CD4-positive, alpha-beta T cell treated with Interferon gamma for 1 hour (primary cell): ENCODE measurements at regions not wholly inside any gene's neighbourhood (a gene's known extent, or its start where the extent isn't known, plus 50 kb on each side); places are given as distances from the start of the nearest gene placed in this dataset.

Experiments
- DNase-seq: peaks from one replicate; pipeline ENCODE4 v3.0.0-alpha.2; 2020

DNA sequence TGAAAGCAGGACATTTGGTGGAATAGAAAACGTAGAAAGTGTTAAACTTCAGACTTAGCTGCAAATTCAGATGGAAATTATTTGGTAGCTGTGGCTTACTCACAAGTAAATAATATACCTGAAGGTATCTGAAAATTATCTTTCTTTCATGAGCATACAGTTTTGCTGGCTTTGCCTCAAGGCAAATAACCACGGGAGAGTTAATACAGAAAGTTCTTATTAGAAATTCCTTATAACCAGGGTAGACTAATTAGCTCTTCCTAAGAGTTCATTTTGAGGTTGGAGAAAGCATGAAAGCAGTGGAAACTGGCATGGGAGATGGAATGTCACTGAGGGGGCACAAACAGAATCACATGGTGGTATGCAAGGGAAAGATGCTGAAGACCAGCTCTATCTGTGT is 217.5 kb downstream of the CD83 start:
- no peak for DNase-seq

DNA sequence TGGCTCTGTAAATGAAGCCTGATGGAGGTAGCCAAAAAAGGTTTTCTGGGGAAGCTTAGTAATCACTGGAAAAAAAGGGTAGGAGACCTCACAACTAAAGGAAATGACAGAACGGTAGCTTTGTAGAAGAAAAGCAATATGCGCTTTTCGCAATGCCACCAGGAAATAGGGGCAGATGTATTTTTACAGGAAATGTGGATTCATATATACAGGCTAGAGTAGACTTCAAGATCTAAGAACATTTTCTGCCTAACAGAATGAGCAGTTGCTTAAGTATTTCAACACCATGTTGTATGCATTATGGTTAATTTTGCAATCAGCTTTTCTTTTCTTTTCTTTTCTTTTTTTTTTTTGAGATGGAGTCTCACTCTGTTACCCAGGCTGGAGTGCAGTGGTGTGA is 219.6 kb downstream of the CD83 start:
- no peak for DNase-seq

DNA sequence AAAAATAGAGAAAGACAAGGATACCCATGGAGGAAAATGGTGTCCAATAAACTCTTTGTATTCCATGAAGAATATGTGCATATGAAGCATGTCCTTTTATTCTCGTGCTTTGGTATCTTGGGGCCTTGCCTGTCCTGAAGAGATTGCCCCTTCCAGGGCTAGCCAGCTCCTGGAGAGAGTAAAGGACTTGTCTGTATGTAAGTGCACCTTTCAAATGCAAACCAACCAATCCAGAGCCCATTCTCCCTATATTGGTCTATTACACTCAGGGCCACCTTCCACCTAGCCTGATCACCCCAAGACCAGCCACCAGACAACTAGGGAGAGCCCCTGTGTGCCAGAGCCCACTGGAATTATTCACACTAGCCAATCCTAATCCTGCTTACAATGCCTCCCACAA is 221.6 kb downstream of the CD83 start:
- DNase-seq = no peak

DNA sequence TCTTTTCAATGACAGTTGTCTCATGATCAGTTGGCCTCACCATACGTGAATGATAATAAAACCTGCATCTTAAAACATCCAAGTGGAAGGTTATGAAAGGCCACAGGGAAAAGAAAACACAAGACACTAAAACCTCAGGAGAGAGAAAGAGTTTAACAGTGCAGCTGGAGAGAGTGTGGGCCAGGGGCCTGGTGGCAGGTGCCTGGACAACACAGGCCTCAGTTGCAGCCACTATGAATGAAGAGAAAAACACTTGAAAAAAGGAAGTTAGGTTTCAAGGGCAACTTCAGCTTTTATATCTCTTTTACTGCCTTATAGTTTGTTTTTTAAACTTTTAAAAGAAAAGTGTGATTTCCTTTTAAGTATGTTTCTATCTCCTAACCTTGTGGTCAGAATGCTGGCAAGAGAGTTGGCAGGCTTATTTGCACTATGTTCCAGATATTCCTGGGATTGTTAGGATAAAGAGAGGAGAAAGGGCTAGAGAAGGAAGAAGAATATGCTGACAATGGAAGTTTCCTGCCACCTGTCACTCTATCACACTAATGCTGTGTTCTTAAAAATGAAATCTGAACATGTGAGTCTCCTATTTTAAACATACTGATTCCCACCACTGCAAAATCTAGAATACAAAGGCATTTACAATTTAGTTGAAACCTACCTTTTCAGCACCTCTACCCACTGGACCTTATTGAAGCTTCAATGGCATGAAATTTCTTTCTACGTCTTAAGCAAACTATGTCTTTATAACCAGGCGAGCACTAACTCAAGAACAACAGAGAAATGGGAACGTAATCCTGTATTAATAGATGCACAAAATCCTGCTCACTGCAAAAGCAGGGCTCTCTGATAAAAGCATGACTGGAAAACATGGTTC is 222.4 kb downstream of the CD83 start:
- DNase-seq = no peak

DNA sequence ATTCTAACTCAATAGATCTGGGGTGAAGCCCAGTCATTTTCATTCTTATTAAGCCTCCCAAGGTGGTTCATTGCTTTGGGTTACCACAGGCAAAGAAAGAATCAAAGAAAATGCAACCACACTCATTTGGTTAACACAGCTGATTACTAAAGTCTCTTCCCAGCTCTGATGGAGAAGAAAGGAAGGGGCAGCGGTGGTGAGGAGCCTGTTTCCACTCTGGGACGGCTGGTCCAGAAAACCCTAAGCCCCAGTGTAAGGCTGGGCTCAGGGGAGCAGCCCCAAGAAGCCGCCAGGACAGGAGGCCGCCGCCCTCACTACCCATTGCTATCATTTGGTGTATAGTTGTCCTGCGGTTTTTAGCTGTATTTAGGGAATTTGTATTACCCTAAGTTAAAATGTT is 226.9 kb downstream of the CD83 start:
- no peak for DNase-seq

DNA sequence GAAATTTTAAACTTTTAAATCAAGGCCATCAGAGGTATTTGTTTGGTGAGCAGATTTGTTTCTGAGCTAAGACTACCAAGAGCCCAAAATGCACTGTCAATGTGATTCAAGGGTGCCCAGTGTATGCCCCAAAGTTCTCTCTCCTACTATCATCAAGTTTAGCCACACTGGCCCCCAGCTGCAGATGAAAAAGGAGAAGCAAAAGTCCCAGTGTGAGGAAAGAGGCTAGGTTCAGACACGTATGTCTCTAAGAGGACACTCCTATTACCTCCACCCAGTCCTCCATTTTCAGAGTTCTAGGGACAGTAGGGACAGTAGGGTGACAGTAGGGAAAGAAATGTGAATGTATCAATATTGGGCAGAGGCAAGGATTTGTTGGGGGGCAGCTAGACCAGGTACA is 230.8 kb downstream of the CD83 start:
- DNase-seq = no peak

DNA sequence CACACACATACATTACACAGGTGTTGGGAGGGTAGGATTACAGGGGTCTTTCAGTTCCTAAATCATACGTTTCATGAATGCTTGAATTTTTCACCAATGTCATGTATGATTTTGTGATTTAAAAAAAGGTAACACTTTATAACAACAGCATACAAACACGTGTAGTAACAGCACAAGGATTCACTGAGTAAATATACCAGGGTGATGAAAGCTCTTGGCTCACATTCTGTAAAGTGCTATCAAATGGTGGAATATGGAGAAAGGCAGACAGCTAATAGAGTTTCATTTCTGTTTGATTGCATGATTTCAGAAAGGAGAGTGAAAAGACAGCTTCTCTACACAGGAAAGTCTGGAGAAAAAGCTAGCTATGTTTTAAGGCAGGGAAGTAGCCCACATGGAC is 231.9 kb downstream of the CD83 start:
- no peak for DNase-seq

DNA sequence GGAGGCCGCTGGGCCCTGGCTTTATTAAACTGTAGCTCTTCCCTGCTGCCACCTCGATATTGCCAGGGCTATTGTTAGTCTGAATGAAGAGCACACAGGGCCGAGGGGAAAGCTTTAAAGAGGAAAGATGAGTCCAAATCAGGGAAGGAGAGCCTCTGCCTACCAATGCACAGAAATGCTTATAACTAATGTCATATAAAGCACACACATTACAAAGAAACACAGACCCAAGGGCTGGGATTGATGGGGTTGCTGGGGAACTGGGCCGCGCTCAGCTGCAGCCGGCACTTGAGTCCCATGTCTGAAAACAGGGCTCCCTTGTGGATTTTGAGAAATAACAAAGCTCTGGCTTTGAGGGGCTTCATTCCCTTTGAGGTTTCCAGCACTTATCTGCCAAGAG is 232.6 kb downstream of the CD83 start:
- DNase-seq = no peak

DNA sequence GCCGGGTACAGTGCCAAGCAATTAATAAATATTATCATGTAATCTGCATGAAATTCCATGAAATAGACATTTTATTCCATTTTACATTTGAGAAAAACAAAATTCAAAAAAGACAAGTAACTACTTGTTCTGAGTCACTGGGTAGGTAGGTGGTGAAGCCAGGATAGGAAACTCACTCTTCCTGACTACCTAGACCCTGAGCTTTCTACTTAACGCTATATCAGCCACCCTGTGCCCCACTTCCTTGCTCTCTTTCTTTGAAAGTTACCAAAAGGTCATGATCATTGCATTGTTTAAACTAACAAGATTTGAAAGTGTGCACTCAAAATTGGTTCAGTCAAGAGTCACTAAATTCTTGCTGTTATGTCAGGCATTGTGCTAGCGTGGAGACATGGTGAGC is 235.7 kb downstream of the CD83 start:
- no peak for DNase-seq

DNA sequence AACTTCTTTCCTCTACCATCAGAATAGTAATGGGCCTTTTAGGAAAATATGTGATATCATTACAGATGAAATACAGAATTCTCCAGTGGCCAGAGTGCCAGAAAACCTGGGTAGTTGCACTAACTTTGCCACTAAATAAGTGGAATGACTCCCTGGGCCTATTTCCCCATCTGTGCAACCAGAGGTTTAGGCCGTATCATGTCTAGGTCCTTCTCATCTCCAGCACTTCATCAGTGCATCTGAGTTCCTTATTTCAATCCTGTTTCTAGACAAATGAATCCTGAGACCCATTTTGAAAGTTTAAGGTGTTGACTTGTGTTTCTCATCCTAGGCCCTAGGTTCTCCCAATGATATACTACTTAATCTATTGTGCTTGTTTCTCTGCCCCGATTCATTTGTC is 236.2 kb downstream of the CD83 start:
- no peak for DNase-seq

DNA sequence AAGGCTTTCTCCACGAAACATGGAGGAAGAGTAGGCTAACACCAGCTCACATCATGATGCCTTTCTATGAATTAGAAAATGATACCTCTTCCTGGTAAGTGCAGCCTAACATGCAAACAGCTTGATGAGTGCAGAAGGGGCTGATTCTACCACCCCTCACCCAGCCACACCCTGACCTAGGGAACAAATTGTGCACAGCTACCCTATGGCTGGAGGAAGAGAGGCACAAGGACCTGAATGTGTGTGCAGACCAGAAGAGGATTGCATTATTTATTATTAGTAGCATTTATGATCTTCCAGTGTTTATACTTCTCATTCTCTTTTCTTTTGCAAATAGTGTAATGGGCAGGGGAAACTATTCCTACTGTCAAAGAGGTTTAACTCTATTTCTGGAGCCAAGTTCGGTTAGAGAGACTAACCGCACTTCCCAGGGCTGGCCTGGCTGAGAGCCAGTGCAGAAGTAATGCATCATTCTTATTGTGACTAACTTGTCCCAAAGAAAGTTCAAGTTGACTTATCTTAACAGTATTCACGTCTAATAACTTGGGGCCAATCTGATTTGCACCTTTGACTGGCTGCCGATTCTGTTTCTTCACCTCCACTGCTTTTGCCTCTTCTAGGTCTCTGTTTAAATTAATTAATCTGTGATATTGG is 237.5 kb downstream of the CD83 start:
- no peak for DNase-seq

DNA sequence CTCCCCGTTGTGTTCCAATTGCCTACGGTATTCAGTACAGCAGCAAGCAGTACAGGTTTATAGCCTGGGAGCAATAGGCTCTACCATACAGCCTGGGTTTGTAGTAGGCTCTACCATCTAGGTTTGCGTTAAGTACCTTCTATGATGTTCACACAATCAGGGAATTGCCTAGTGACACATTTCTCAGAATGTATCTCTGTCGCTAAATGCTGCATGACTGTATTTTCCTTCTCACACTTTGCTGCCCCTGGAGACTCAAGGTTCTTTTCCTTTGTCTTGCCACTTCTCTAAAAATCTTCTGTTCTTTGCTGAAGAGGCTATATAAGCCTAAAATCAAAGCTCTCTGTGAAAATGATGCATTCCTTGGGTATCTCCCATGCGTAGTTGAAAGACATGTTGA is 241.9 kb downstream of the CD83 start:
- no peak for DNase-seq

DNA sequence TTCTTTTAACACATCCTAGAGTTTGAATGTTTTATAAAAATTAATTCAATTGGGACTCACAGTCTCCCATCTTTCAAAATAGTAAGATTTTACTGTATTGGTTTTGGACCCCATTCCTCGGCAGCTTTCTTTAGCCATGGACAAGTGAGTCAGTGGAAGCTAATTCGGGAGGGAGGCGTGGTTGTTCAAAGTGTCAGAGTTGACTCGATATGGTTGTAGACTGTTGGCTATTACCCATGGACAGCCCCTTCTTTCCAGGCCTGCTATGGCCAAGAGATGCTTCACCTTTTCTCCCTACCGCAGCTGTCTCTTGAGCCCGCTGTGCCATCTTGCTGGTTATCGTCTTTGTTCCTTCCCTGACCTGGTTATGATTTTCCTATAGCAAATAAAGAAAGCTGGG is 243.0 kb downstream of the CD83 start:
- DNase-seq = no peak

DNA sequence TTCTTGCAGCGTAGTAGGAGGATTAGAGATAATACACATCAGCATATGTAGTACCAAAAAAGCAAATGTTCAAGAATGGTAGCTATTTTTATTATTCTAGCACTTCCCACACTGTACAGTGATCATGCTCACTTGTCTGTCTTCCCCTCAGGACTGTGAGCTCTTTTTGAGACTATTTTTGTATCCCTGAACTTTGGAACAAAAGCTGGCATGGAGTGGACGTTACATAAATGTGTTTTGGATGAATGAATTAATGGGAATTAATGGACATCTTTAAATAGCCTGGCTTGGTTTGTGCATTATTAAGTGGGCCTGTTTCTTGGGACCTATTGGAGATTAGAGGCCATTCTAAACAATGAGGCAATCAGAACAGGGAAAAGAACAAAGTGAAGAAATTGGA is 243.7 kb downstream of the CD83 start:
- DNase-seq = no peak

DNA sequence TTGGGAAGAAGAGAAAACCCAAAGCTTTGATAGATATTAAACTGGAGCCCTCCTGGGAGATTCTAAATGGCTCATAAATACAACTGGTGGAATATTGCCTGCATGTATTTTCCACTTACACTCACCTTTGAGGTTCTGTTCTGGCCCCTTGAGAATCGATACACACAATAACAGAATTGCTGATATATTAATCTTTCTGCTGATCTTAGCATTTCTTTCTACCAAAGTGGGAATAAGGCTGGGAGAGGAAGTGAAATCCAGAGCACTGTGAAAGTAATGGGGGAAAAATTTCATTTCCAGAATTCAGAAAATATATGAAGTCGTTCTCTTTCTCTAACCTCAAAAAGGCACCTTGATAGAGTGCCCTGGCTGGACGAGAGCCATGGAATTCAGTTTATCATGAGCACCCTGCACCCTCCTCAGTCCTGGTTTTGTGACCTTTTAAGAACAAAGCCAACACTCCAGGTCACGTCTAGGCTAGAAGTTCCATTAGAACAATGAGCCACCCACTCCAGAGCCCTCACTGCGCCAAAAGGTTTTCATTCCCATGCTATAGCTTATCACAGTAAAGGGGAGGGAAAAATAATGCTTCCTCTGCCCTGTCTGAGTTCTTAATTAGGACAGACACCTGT is 244.5 kb downstream of the CD83 start:
- DNase-seq = no peak

DNA sequence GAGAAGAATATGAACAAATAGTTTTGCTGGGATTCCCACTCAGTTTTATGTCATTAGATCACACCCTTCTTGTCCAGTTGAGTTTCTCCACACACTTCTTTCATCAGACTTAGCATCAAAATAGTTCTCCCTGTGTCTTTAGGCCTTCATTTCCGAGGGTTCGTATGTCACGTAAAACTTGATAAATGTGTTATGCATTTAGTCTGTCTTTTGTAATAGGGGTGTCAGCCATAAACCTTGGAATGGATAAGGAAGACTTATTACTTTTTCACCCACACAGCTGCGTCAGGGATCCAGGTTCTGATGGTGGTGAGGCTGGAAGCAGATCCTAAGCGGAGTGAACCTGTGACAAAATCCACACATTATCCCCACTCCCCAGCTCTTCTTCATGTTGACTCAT is 246.8 kb downstream of the CD83 start:
- no peak for DNase-seq

DNA sequence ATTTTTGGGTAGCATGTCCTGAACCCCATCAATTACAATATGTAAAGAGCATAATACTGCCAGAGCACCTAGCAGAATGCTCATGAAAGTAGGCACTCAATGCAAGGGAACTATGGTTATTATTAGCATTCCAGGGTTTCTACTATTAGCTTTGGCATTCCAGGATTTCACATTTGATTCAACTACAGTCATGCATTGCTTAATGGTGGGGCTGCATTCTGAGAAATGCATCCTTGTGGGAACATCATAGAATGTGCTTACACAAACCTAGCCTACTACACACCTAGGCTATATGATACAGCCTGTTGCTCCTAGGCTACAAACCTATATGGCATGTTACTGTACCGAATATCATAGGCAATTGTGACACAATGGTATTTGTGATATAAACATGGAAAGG is 247.8 kb downstream of the CD83 start:
- DNase-seq = no peak

DNA sequence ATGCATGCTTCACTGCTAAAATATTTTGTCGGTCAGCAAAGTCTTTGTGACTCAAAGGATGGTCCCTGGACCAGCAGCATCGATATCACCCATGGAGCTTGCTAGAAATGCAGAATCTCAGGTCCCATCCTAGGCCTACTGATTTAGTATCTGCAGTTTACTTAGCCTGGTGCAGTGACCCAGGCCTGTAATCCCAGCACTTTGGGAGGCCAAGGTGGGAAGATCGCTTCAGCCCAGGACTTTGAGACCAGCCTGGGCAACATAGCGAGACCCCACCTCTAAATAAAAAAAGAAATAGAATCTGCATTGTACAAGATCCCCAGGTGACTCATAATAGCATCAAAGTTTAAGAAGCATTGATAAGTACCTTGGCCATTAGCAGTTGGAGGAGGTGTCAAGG is 248.7 kb downstream of the CD83 start:
- no peak for DNase-seq

DNA sequence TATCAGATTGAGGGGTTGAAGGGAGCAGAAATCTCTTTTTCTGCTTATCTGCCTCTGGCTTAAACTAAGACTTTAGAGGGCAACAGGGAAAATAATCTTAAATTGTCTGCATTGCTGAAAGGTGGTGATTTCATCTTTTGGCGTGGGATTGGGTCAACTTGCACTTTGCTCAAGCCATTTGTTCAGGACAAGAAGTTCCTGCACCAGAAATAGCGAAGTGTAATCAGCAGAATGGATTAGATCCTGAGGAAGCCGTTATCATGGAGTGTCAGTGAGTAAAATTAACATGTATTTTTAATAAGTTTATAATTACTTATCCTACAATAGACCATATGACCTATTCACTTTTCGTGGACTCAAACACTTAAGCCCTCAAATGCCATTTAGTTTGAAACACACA is 249.3 kb downstream of the CD83 start:
- DNase-seq = no peak

DNA sequence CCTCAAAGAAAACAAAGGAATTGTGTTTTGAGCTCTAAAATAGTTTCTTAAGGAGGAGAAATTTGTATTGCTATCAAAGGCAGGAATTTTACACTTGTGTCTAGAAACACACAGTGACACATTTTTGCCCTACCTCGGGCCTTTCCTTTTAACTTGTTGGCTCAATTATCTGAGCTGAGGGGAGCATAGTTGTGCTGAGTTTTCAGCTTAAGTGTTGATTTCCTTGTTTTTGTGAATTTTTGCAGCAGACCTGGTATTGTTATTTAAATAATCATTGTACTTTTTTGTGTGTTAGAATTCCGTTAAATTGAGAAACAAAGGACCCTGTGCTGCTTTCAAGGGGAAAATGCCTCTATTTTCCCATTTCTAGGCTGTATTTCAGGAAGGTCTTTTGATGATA is 249.7 kb downstream of the CD83 start:
- no peak for DNase-seq

DNA sequence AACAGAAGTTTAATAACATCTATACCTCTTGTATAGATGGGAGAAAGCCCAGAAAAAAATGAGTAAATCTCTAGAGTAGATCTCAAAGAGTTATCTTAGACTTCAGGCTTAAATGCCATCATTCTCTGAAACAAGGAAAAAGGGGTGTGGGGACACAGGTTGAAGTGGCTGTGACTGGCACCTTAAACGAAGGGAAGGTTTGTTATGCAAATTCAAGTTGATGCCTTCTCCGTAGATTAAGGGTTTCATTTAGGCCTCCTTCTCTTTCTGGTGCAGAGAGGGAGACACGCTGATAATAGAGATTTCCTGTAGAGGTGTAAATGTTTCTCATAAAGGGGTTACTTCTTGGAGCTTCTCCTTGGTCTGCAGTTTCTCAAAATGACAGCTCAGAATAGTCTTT is 252.1 kb downstream of the CD83 start:
- DNase-seq = no peak

DNA sequence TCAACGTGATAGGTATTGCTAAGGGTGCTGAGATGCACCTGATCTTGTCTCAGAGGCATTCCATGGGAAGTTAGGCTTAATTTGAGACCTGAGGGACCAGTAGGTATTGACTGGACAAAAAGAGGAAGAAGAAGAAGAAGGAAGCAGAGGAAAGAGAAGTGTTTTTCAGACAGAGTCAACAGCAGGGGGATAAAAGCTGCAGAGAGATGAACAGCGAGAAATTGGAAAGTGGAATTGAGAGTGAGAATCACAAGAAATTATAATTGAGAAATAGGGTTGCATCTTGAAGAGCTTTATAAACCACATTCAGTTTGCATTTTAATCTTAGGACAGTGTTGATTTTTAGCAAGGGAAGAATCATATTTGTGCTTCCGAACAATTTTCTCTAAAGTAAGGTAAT is 254.0 kb downstream of the CD83 start:
- no peak for DNase-seq

DNA sequence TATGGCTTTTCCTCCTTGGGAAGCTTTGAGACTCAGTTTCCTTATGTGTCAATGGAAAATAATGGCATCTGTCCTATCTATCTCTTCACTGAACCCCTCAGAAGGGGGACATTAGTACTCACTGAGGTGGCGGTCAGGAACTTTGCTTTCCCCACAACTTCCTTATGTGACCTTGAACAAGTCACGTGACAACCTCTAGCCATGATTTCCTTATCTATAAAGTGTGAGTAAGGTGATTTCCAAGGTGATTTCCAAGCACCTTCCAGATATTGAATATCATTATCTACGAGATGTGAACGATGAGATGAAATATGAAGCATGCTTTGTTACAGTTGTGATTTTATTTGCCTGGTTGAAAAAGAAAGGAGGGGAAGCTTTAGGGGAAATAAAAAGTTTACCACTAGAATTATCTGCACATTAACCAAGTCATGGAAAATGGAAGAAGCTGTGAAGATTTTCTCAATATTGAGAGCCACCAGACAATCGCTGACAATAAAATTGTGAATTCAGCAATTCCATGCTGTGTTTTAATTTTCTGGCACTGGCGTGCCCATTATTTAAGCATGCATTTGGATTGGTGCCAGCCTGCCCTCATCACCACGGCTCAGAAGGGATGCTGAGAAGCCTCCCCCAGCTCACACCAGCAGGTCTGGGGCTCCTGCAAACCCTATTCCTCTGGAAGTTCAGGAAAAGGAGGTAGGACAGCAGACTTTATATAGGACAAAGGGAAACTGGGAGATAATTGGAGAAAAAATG is 255.3 kb downstream of the CD83 start:
- DNase-seq = no peak
